ENCODE measurements at regions not wholly inside any gene's neighbourhood (a gene's known extent, or its start where the extent isn't known, plus 50 kb on each side); places are given as distances from the start of the nearest gene placed in this dataset.

GRCh38 chr4:147371661-147372060, 109.2 kb upstream of the EDNRA start:
- TF ChIP-seq CTCF (optimal IDR thresholded peaks at IDR 0.05 in 1 of 3, IDR thresholded peaks at IDR 0.05 in 1 of 3, conservative IDR thresholded peaks at IDR 0.05 in 1 of 3; ENCODE audit: extremely low read depth in 1 of 3, insufficient read depth in 2 of 3, low read length in 3 of 3) (no peak), EZH2 (IDR thresholded peaks at IDR 0.05; ENCODE audit: low read length) (no peak)
